Smooth muscle cell (in vitro differentiated cells): ENCODE measurements at regions not wholly inside any gene's neighbourhood (a gene's known extent, or its start where the extent isn't known, plus 50 kb on each side); places are given as distances from the start of the nearest gene placed in this dataset.

ENCODE experiments used
- DNase-seq: peaks from one replicate; lab custom pipeline; 2025; ENCODE audit not compliant: unreplicated experiment; lab: John Stamatoyannopoulos, UW
- H2AFZ ChIP-seq: fragments of 200-600 bp; sonication (generic); 2 replicates; pipeline ENCODE4 v1.6.0; 2016; ENCODE audit warnings: antibody characterized with exemption, low read depth, mild to moderate bottlenecking
- H3F3A ChIP-seq: fragments of 200-600 bp; sonication (generic); 2 replicates; pipeline ENCODE4 v1.6.0; 2017; ENCODE audit warnings: antibody characterized with exemption, low read depth
- H3K27ac ChIP-seq: fragments of 200-600 bp; sonication (generic); 2 replicates; pipeline ENCODE4 v1.5.1; 2016; ENCODE audit warnings: low read depth, mild to moderate bottlenecking
- H3K27me3 ChIP-seq: fragments of 200-600 bp; sonication (generic); 2 replicates; pipeline ENCODE4 v1.6.1; 2016; ENCODE audit warnings: low read depth, mild to moderate bottlenecking
- H3K36me3 ChIP-seq: fragments of 200-600 bp; sonication (generic); 2 replicates; pipeline ENCODE4 v1.5.1; 2016; ENCODE audit warnings: low read depth
- H3K4me1 ChIP-seq: fragments of 200-600 bp; sonication (generic); 2 replicates; pipeline ENCODE4 v1.5.1; 2016; ENCODE audit warnings: low read depth
- H3K4me2 ChIP-seq: fragments of 200-600 bp; sonication (generic); 2 replicates; pipeline ENCODE4 v1.6.0; 2016; ENCODE audit warnings: mild to moderate bottlenecking
- H3K4me3 ChIP-seq: fragments of 200-600 bp; sonication (generic); 2 replicates; pipeline ENCODE4 v1.5.1; 2016; ENCODE audit warnings: mild to moderate bottlenecking
- H3K79me2 ChIP-seq: fragments of 200-600 bp; sonication (generic); 2 replicates; pipeline ENCODE4 v1.6.0; 2016; ENCODE audit warnings: low read depth, mild to moderate bottlenecking
- H3K9ac ChIP-seq: fragments of 200-600 bp; sonication (generic); 2 replicates; pipeline ENCODE4 v1.6.0; 2016; ENCODE audit warnings: low read depth
- H3K9me3 ChIP-seq: fragments of 200-600 bp; sonication (generic); replicated peaks from 2 replicates; pipeline ENCODE4 v1.5.1; 2016; ENCODE audit warnings: low read depth
- H4K20me1 ChIP-seq: fragments of 200-600 bp; sonication (generic); 2 replicates; pipeline ENCODE4 v1.6.0; 2016; ENCODE audit warnings: low read depth
- WGBS: methylation state at CpG from one replicate; pipeline ENCODE4 v1.1.7; 2016; ENCODE audit warnings: low lambda C conversion rate; 5-methylcytosine and 5-hydroxymethylcytosine counted together
- TF ChIP-seq, protein P1 (sequence below): fragments of 200-600 bp; sonication (generic); IDR thresholded peaks from 2 replicates; pipeline ENCODE4 v1.5.1; 2017; ENCODE audit warnings: borderline replicate concordance, mild to moderate bottlenecking, antibody characterized with exemption; ENCODE audit not compliant: insufficient read depth, poor library complexity, severe bottlenecking

GRCh38 chr7:53218730-53219504 lies 183.5 kb downstream of the POM121L12 start:
- peak overlapping the region; percentile 58 for H3K4me3 ChIP-seq

DNA sequence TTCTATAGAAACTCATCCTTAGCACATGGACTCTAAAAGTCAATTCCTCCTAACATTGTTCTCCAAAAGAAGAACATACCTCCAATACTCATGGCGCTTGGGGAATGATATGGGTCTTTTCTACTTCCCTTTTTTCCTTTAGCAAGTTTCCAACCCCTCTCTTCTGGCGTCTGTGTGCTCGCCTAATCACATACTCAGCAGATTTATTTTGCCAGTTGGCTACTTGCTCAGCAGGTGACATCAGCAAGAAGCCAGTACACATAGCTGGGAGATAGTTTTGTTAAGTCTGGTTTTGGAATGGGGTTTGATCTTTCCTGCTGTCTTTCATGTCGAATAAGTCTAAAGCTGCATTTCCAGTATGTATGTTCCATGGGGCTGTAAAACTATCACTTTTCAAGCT lies 193.8 kb downstream of the POM121L12 start:
- H3K9ac ChIP-seq, result no peak overlapping the region
- H3K79me2 ChIP-seq, result no peaks in the 10 kb centered on the region
- H3K9me3 ChIP-seq, result no peaks in the 10 kb centered on the region
- no peak overlapping the region for H2AFZ ChIP-seq
- TF ChIP-seq, protein P1, sequence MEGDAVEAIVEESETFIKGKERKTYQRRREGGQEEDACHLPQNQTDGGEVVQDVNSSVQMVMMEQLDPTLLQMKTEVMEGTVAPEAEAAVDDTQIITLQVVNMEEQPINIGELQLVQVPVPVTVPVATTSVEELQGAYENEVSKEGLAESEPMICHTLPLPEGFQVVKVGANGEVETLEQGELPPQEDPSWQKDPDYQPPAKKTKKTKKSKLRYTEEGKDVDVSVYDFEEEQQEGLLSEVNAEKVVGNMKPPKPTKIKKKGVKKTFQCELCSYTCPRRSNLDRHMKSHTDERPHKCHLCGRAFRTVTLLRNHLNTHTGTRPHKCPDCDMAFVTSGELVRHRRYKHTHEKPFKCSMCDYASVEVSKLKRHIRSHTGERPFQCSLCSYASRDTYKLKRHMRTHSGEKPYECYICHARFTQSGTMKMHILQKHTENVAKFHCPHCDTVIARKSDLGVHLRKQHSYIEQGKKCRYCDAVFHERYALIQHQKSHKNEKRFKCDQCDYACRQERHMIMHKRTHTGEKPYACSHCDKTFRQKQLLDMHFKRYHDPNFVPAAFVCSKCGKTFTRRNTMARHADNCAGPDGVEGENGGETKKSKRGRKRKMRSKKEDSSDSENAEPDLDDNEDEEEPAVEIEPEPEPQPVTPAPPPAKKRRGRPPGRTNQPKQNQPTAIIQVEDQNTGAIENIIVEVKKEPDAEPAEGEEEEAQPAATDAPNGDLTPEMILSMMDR, result no peak
- H3K4me2 ChIP-seq, result no peak overlapping the region
- H3K4me1 ChIP-seq, result no peaks in the 10 kb centered on the region
- H3K4me3 ChIP-seq, result no peak overlapping the region
- no peaks in the 10 kb centered on the region for H3K36me3 ChIP-seq
- no peaks in the 10 kb centered on the region for H3F3A ChIP-seq
- H3K27ac ChIP-seq, result no peak overlapping the region
- no peaks in the 10 kb centered on the region for H3K27me3 ChIP-seq
- no peaks in the 10 kb centered on the region for H4K20me1 ChIP-seq
- WGBS, result 74% methylated on average over 4 of the region's 4 CpGs
- no peak for DNase-seq

More at GRCh38 chr7:53218730-53219504, 183.5 kb downstream of the POM121L12 start:
- peak overlapping the region; percentile 92 for H2AFZ ChIP-seq
- no peak for DNase-seq
- H3K9me3 ChIP-seq, result peaks cover 5% of the 10 kb centered on the region
- no peaks in the 10 kb centered on the region for H4K20me1 ChIP-seq
- H3F3A ChIP-seq, result no peaks in the 10 kb centered on the region
- peak overlapping the region; percentile 87 for H3K4me2 ChIP-seq
- WGBS, result 9% methylated on average over 45 of the region's 46 CpGs
- H3K79me2 ChIP-seq, result no peaks in the 10 kb centered on the region
- no peak overlapping the region for H3K27ac ChIP-seq
- H3K27me3 ChIP-seq, result no peaks in the 10 kb centered on the region
- H3K4me1 ChIP-seq, result no peaks in the 10 kb centered on the region
- peak overlapping the region; percentile 24 for H3K9ac ChIP-seq
- TF ChIP-seq, protein P1, result no peak
- no peaks in the 10 kb centered on the region for H3K36me3 ChIP-seq

DNA sequence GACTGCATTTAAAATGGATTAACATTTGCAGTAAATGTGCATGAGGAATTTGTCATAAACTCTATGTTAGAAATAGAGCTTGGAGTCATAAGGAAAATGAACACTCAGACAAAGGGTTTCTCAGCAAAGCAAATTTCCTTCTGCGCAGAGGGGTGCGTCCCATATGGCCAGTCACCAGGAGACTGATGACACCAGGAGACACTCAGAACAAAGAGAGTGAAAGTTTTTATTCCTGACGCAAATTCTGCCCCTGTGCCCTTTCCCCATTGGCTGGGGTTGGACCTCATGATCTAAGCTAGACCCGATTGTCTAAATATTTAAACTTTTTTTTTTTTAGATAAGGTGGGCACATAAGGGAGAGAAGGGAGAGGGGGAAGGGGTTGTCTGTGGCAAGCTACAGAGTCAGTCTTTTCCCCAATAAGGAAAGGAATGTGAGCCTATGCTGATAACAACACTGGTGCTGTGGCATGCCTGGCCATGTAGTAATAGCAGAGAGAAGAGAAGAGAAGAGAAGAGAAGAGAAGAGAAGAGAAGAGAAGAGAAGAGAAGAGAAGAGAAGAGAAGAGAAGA lies 202.0 kb downstream of the POM121L12 start:
- Histone ChIP-seq H3K27me3 (no peaks in the 10 kb centered on the region), H3K9me3 (peaks cover 3% of the 10 kb centered on the region), H3K4me3 (no peak overlapping the region), H3K4me1 (peaks cover 4% of the 10 kb centered on the region), H3K9ac (no peak overlapping the region), H3F3A (no peaks in the 10 kb centered on the region), H4K20me1 (no peaks in the 10 kb centered on the region), H3K27ac (no peak overlapping the region), H2AFZ (peak overlapping the region; percentile 8), H3K36me3 (no peaks in the 10 kb centered on the region), H3K79me2 (no peaks in the 10 kb centered on the region), H3K4me2 (peak overlapping the region; percentile 22)
- DNase-seq, result no peak
- TF ChIP-seq, protein P1, result no peak
- 22% methylated on average over 4 of the region's 4 CpGs for WGBS
